DMS153 treated with DMSO at 0.1 percent for 48 hours (cell line): ENCODE measurements at regions not wholly inside any gene's neighbourhood (a gene's known extent, or its start where the extent isn't known, plus 50 kb on each side); places are given as distances from the start of the nearest gene placed in this dataset.

Source experiments
- DNase-seq: peaks from one replicate; lab custom pipeline; 2025; ENCODE audit not compliant: unreplicated experiment; lab: John Stamatoyannopoulos, UW

DNA sequence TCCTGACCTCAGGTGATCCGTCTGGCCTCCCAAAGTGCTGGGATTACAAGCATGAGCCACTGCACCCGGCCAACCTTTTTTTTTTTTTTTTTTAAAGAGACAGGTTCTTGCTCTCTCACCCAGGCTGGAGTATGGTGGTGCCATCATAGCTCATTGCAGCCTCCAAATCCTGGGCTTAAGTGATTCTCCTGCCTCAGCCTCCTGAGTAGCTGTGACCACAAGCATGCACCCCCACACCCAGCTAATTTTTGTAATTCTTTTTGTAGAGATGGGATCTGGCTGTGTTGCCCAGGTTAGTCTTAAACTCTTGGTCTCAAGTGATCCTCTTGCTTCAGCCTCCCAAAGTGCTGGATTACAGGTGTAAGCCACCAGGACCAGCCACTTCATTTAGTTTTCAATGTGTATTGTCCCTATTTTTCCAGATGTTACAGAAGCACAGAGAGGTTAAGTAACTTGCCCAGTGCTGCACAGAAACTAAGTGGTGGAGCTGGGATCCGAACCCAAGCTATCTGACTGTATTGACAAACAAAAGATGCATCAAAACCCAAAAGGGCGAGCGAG lies 55.6 kb upstream of the GRK3 start:
- DNase-seq = no peak

DNA sequence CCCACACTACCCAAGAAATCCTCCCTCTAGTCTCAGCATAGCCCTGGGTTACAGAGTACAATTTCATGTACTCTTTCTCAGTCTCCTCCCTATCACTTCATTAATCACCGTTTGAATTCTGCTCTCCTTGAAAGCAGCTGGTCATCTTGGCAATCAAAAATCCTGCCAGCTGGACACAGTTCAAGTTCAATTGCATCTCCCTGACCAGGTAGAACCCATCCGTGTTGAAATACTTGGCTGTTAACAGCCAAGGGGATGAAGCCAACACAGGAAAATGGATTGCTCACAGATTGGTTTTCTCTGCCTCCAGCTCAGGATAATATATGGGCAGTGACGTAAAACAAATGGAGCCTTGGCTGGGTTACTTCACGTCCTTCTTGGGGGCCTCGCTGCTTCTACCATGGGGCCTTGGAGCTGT lies 55.1 kb upstream of the GRK3 start:
- no peak for DNase-seq

DNA sequence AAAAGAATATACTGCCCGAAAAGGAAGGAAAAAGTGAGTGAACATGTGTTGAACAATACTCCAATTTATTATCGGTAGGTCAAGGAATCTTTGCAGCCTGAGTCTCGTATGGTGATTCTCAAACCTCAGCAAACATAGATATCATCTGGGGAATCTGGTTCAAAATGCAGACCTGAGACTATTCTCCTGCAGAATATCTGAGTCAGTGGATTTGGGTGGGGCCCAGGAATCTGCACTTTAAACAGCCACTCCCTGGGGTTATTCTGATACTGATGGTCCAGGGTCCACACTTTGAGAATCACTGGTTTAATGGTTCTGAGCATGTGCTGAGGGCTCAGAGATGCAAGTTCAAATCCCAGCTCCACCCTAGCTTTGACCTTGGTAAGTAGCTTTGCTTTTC lies 53.6 kb upstream of the GRK3 start:
- no peak for DNase-seq

DNA sequence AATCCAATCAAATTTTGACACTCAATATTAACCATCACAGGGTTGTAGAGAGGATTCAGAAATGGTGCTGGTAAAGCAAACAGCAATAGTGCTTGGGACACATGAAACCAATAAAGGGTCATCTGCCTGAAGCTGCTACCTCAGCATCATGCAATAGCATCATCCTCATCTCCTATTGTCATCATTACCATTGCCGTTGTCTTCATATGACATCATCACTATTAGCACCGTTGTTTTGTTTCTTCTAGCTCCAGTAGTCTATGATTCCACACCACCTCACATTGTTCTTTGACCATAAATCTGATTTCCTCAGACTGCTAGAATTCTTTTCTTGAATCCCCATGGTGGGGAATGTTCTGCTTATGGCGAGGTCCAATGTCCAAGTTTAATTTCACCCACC lies 52.8 kb upstream of the GRK3 start:
- no peak for DNase-seq

GRCh38 chr22:25514436-25515180 lies 49.9 kb upstream of the GRK3 start:
- no peak for DNase-seq
